ENCODE measurements at regions not wholly inside any gene's neighbourhood (a gene's known extent, or its start where the extent isn't known, plus 50 kb on each side); places are given as distances from the start of the nearest gene placed in this dataset.

DNA sequence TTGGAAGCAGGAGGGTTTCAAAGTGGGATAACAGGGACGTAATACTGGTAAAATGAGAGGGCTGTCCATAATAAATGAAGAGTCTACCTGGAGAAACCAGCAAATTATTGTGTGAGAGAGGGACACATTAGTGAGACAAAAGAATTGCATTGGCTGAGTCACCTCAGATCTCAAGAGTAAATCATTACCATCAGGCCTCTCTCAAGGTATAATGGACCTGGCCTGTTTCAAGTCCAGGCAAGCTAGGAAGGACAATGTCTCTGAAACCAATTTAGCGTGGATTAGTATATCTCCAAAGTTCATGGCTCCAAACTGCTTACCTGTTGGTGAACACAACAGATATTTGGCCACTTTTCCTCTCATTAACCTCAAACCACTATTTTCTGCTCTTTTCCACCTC is 471.4 kb downstream of the CMPK2 start:
- TF ChIP-seq, protein P1, sequence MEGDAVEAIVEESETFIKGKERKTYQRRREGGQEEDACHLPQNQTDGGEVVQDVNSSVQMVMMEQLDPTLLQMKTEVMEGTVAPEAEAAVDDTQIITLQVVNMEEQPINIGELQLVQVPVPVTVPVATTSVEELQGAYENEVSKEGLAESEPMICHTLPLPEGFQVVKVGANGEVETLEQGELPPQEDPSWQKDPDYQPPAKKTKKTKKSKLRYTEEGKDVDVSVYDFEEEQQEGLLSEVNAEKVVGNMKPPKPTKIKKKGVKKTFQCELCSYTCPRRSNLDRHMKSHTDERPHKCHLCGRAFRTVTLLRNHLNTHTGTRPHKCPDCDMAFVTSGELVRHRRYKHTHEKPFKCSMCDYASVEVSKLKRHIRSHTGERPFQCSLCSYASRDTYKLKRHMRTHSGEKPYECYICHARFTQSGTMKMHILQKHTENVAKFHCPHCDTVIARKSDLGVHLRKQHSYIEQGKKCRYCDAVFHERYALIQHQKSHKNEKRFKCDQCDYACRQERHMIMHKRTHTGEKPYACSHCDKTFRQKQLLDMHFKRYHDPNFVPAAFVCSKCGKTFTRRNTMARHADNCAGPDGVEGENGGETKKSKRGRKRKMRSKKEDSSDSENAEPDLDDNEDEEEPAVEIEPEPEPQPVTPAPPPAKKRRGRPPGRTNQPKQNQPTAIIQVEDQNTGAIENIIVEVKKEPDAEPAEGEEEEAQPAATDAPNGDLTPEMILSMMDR (IDR thresholded peaks at IDR 0.05) = no peak
- no peak for TF ChIP-seq EP300 (IDR thresholded peaks at IDR 0.05)
- TF ChIP-seq POLR2A (IDR thresholded peaks at IDR 0.05) = no peak
